Endothelial cell (in vitro differentiated cells): ENCODE measurements at regions not wholly inside any gene's neighbourhood (a gene's known extent, or its start where the extent isn't known, plus 50 kb on each side); places are given as distances from the start of the nearest gene placed in this dataset.

ENCODE experiments used
- DNase-seq: peaks from one replicate; pipeline ENCODE4 v3.0.0; 2021; ENCODE audit warnings: low spot score
- H3K27ac Mint-ChIP-seq: one replicate; pipeline ENCODE4 v1.8.0; 2021; ENCODE audit warnings: mixed read lengths, inconsistent platforms; ENCODE audit not compliant: unreplicated experiment
- H3K27me3 Mint-ChIP-seq: one replicate; pipeline ENCODE4 v1.8.0; 2021; ENCODE audit warnings: mild to moderate bottlenecking, moderate library complexity, mixed read lengths, inconsistent platforms; ENCODE audit not compliant: unreplicated experiment
- H3K36me3 Mint-ChIP-seq: one replicate; pipeline ENCODE4 v1.8.0; 2021; ENCODE audit warnings: mild to moderate bottlenecking, low read depth, mixed read lengths, inconsistent platforms; ENCODE audit not compliant: unreplicated experiment
- H3K4me1 Mint-ChIP-seq: one replicate; pipeline ENCODE4 v1.8.0; 2021; ENCODE audit warnings: mild to moderate bottlenecking, mixed read lengths, inconsistent platforms; ENCODE audit not compliant: unreplicated experiment
- H3K4me3 Mint-ChIP-seq: one replicate; pipeline ENCODE4 v1.8.0; 2021; ENCODE audit warnings: mild to moderate bottlenecking, mixed read lengths, inconsistent platforms; ENCODE audit not compliant: unreplicated experiment
- H3K9me3 Mint-ChIP-seq: one replicate; pipeline ENCODE4 v1.8.0; 2021; ENCODE audit warnings: mixed read lengths, inconsistent platforms; ENCODE audit not compliant: unreplicated experiment
- CTCF ChIP-seq: fragments of 200-600 bp; sonication (generic); IDR thresholded peaks from one replicate; pipeline ENCODE4 v1.5.0; 2021; ENCODE audit warnings: antibody characterized with exemption; ENCODE audit not compliant: unreplicated experiment

- no peak overlapping the region for H3K4me3 Mint-ChIP-seq
- DNase-seq = no peak
- H3K9me3 Mint-ChIP-seq = no peaks in the 10 kb centered on the region
- no peak overlapping the region for H3K27ac Mint-ChIP-seq
- H3K36me3 Mint-ChIP-seq = no peaks in the 10 kb centered on the region
- H3K27me3 Mint-ChIP-seq = no peaks in the 10 kb centered on the region
- H3K4me1 Mint-ChIP-seq = peaks cover 7% of the 10 kb centered on the region
- no peak for TF ChIP-seq CTCF
These were observed 88.0 kb upstream of the FTMT start for GRCh38 chr5:121763665-121764064.

DNA sequence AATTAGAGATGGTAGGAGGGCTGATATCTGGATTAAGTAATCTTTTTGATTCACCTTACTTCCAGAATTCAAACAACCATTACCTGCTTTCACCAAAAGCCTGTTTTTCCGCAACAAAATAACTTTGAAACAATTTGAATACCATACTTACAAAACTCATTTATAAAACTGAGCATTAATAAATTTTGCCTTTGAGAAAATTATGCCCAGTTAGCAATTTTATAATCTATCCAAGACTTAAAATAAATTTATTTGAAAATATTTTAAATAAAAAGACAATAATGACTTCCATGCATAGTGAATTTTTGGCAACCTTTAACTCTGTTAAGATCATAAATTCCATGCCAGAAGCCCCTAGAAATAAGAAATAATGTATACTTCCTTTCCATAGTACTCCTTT, 71.3 kb upstream of the FTMT start:
- Mint-ChIP-seq H3K27ac (no peak overlapping the region), H3K9me3 (no peaks in the 10 kb centered on the region), H3K4me3 (no peak overlapping the region), H3K36me3 (no peaks in the 10 kb centered on the region), H3K4me1 (no peaks in the 10 kb centered on the region), H3K27me3 (no peaks in the 10 kb centered on the region)
- TF ChIP-seq CTCF = no peak
- no peak for DNase-seq

DNA sequence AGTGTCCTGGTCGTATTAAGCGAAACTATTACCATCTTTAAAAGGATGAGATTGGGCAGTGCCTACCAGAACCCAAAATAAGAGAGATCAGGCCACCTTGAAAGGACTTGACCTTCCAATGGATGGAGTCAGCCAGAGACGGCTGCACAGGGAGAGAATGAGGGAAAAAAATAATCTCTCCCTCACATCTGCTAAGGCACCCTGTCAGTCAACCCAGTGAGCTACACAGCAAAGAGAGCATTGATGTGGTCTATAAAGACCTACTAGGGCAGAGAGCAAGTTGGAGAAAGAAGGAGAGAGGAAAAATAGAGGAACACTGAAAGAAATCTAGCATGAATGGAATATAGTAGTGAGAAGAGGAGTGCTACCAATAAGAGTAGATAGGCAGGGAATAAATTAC, 68.0 kb upstream of the FTMT start:
- no peak for TF ChIP-seq CTCF
- Mint-ChIP-seq H3K27ac (no peak overlapping the region), H3K27me3 (no peaks in the 10 kb centered on the region), H3K9me3 (no peaks in the 10 kb centered on the region), H3K4me1 (no peaks in the 10 kb centered on the region), H3K4me3 (no peak overlapping the region), H3K36me3 (no peaks in the 10 kb centered on the region)
- DNase-seq = no peak

DNA sequence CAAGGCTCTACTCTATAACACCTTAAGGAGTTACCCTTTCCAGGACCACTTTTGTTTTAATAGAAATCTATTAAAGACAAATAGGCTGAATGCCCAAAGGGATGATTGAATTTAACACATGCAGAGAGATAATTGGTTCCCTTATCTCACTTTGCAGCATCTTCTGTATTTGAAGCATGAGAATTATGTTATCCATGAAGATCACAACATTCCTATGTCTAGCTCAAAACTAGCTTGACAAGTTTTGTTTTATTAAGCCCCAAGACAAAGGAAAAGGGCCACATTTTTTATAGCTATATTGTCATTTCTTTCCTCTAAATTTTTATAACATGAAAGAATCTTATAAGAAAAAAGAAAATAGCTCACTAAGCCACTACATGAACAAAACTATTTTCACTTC, 57.9 kb upstream of the FTMT start:
- H3K4me3 Mint-ChIP-seq = no peak overlapping the region
- TF ChIP-seq CTCF = no peak
- H3K9me3 Mint-ChIP-seq = no peaks in the 10 kb centered on the region
- no peaks in the 10 kb centered on the region for H3K36me3 Mint-ChIP-seq
- peaks cover 2% of the 10 kb centered on the region for H3K27me3 Mint-ChIP-seq
- DNase-seq = no peak
- no peaks in the 10 kb centered on the region for H3K4me1 Mint-ChIP-seq
- H3K27ac Mint-ChIP-seq = no peak overlapping the region

- Mint-ChIP-seq H3K4me1 (no peaks in the 10 kb centered on the region), H3K27ac (no peak overlapping the region), H3K36me3 (no peaks in the 10 kb centered on the region), H3K9me3 (no peaks in the 10 kb centered on the region), H3K27me3 (peaks cover 2% of the 10 kb centered on the region), H3K4me3 (no peak overlapping the region)
- no peak for DNase-seq
- no peak for TF ChIP-seq CTCF
These were observed 56.2 kb upstream of the FTMT start for GRCh38 chr5:121795511-121795910.
